ENCODE measurements at regions not wholly inside any gene's neighbourhood (a gene's known extent, or its start where the extent isn't known, plus 50 kb on each side); places are given as distances from the start of the nearest gene placed in this dataset.

DNA sequence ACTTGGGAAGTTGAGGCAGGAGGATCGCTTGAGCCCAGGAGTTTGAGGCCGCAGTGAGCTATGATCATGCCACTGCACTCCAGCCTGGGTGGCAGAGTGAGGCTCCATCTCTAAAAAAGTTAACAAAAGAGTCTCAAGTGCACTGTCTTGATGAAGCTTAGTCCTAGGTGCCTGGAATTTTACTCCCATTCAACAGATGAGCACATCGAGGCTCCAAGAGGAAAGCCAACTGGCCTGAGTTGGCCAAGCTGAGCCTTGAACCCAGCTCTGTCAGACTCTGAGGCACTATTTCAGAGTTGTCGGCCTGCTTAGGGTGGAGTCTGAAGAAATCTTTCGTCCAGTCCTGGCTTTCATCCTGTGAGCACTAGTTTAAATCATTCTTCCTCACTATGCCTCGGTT is 98.1 kb upstream of the MAP1LC3B2 start:
- DNase-seq, result no peak

DNA sequence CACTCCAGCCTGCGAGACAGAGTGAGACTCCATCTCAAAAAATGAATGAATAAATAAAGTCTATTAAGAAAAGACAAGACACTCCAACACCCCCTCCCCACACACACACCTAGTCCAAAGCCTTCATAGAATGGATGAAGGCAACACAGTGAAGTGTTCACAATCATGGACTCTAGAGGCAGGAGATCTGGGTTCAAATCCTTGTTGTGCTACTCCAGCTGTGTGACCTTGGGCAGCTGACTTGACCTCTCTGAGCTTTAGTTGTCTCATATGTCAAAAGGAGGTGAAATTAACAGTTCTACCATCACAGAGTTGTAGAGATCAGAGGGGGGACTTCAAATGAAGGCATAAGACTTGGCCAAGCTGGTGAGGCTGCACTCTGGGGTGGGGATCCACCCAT is 95.8 kb upstream of the MAP1LC3B2 start:
- DNase-seq, result no peak

DNA sequence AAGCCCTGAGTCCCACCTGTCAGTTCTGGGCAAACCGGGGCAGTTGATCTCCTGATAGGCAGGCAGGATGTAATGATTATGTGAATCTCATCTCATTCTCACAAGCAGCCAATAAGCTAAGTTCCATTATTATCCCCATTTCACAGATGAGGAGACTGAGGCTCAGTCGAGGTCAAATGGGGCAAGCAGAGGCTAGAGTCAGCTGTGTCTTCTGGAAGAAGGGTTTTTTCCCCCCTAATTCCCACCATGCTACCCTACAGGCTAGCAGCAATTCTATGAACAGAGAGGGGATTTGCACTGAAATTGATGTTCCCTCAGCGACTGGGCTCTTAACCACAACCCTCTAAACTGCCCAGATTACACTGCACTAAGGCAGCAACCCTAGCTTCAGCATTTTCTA is 93.8 kb upstream of the MAP1LC3B2 start:
- DNase-seq, result no peak

DNA sequence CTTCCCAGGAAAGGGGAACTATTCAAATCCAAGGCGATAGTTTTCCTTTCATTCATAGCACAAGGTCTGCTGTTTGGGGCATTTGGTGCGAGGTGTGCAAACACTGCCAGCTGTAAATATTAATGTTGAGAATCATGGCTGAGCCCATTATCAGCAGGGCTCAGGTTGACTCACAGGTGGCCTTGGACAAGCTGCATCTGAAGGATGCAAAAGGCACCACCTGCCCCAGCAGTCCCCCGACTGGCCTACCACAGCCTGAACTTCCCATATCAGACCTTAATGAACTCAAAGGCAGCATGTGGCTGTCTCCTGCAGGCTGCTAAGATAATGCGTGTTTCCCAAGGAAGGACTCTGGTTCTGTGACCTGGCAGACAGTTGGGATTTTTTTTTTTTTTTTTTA is 93.3 kb upstream of the MAP1LC3B2 start:
- DNase-seq, result no peak

DNA sequence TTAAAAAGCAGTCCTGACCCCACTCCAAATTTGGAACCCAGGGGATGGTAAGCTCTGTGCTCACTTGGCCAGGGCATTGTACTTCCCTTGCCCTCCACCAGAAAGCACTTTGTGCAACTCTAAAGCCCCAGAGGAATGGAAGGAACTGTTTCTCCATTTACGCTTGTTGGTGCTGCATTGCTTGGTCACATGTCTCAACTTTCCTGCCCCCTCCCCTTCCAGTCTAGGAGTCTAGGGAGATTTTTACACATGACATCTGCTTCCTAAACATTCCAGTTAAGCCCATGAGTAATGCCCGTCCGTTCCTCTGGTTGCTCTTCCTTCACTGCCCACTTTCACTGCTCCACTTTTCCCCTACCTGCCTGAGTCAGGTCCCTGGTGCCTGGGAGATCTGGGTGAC is 92.6 kb upstream of the MAP1LC3B2 start:
- DNase-seq, result no peak

DNA sequence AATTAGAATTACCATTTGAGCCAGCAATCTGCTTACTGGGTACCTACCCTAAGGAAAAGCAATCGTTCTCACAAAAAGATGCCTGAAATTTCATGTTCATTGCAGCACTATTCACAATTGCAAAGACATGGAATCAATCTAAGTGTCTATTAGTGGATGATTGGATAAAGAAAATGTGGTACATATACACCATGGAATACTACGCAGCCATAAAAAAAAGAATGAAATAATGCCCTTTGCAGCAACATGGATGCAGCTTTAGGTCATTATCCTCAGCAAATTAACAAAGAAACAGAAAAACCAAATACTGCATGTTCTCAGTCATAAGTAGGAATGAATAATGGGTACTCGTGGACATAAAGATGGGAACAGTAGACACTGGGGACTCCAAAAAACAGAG is 89.8 kb upstream of the MAP1LC3B2 start:
- no peak for DNase-seq

DNA sequence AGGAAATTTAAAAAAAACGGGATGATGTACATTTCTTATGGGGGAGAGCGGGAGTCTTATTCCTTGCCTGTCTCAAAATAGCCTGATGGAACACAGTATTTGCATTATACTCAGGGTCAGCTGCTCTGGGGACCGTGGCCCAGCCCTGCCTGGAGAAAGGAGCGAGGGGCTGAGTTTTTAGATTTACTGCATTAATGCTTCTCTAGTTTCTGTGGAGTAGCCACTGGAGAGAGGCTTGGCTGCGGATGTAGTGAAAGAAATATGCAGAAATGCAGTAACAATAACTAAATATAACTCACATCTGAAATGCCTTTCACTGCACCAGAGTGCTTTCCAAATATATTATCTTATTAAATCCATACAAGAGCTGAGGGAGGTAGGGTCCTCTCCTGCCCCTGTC is 87.6 kb upstream of the MAP1LC3B2 start:
- no peak for DNase-seq

DNA sequence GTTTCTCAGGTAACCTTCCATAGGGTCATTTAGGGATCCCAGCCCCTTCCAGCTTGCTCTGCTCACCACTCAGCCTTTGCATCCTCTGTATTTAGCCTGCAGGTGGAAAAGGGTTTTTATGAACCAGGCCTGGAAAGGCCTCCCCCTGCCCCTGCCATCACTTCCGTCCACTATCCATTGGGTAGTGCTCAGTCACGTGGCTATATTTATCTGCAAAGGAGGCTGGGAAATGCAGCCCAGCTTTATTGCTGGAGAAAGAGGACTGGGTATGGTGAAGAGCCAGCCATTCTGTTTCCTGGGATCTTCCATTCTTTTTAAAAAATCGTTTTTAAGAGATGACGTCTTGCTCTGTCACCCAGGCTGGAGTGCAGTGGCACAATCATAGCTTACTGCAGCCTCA is 87.0 kb upstream of the MAP1LC3B2 start:
- no peak for DNase-seq

DNA sequence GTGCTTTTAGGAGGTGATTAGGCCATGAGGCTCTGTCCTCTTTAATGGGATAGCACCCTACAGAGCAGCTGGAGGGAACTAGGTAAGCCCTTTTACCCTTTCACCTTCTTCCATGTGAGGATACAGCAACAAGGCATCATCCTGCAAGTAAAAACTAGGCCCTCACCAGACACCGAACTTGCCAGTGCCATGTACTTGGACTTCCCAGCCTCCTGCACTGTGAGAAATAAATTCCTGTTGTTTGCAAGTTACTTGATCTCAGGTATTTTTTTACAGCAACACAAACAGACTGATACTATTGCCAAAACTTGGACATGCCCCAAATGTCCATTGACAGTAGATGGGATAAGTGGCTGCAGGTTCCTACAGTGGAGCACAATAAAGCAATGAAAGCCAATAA is 85.8 kb upstream of the MAP1LC3B2 start:
- DNase-seq, result no peak

DNA sequence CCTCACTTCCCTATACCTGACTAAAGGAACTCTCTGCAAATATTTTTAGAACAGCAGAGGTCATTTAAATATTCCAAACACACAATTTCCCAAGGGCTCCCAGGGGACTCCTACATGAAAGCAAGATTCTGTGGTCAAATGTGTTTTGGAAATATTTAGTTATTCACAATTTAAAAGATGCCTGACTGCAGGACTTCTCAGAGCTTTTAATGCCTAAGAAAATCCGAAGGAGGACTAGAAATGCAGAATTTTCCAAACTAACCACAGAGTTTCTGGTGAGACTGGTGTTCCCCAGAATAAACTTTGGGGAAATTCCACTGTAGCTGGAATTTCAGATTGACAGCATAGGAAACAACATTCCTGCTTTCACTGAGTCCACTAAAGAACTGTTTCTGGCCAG is 84.8 kb upstream of the MAP1LC3B2 start:
- no peak for DNase-seq

DNA sequence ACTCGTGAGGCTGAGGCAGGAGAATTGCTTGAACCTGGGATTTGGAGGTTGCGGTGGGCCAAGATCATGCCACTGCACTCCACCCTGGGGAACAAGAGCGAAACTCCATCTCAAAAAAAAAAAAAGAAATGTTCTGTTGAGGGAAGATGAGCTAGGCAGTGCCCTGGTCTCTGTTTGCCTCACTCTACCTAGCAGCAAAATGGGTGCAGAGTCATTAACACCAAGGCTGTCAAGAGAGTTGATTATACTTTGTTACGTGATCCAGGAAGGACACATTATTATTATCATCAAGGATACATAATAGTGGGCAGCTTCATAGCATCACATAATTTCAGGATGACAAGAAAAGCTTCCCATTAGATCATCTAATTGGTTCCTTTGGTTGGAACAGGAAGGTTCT is 84.3 kb upstream of the MAP1LC3B2 start:
- DNase-seq, result no peak

DNA sequence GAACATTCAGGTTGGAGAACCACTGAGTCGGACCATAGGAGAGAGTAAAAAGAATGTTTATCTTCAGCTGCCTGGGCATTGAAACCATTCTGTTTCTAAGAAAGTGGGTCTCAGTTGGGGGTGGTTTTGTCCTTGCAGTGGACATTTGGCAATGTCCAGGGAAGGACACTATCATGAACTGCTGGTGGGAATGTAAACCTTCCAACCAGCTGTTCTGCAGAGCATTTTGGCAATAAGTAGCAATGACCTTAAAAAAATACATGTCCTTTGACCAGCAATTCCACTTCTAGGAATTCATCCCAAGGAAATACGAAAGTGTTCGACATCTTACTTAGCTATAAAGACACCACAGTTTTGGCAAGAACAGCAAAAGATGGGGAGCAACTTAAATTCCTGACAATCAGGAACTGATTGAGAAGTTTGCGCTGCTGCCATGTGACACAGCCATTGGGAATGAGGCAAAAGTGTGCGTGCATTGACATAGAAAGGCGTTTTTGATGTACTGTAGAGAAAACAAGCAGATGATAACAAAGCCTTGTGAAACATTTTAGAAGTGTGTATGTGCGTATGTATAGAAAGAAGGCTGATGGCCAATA is 82.9 kb upstream of the MAP1LC3B2 start:
- DNase-seq, result no peak

DNA sequence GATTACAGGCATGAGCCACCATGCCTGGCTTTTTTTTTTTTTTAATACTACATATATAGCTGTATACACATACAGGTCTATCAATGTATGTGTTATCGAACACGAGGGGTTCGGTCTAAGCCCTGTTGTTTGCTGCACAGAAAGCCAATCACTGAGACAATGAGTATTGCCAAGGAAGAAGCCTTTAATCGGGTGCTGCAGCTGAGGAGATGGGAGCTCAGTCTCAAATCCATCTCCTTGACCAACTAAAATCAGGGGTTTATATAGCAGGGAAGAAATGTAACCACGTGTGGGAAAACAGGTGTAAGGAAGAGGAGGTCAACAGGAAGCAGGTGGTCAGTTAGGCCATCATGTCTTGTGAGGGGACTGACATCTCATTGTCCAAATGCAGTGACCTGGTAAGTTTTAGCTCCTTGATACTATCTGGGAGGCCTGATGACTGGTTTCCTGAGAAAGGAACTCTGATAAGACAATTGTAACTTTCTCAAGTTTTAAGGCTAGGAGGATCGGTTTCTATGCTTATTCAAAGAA is 80.9 kb upstream of the MAP1LC3B2 start:
- DNase-seq, result no peak

DNA sequence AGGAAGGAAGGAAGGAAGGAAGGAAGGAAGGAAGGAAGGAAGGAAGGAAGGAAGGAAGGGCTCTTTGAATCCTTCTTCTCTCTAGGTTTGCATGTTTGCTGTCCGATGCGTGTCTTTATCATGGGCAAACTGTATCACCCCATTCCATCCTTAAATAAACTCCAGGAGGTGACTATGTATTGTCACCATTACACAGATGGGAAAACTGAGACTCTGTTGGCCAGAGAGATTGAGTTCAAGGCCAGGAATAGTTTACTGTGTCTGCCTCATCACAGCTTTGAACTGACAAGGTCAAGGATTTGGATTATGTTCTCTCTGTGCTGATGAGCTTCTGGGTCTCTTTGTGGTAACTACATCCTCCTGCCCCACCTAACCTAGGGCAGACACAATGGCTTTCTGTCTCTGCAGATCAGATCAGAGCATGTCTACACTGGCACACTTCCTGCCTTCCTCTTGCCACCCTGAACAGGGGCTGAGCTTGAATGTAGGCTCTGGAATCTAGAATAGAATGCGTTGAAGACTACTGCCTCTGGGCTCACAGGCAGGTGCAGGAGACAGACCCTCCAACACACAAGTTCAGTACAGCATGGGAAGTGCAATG is 78.9 kb upstream of the MAP1LC3B2 start:
- DNase-seq, result no peak

DNA sequence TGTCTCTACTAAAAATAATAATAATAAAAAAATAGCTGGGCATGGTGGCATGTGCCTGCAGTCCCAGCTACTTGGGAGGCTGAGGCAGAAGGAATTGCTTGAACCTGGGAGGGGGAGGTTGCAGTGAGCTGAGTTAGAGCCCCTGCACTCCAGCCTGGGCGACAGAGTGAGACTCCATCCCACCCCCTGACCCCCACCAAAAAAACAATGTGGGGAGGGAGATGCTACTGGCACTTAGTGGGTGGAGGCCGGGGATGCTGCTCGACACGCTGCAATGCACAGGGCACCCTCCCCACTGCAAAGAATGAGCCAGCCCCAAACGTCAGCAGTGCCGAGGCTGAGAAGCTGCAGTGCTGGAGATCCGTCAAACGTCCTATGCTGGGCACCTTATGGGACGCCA is 77.5 kb upstream of the MAP1LC3B2 start:
- no peak for DNase-seq

DNA sequence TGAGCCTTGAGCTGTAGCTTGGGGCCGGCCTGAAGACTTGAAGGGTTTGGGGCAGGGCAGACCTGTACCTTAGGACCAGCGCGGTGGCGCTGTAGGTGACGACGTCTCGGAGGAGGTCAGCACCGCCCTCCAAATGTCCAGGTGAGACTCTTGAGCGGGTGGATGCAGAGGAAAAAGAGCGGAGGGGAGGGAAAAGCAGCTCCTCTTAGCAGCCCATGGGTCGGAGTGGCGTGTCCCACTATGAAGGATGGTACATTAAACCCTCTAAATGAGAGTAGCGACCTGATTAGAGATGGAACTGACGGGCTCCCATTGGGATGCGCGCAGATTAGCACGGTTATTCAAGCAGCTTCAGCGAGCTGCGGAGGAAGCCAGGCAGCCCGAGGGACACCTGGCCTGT is 77.0 kb upstream of the MAP1LC3B2 start:
- no peak for DNase-seq

DNA sequence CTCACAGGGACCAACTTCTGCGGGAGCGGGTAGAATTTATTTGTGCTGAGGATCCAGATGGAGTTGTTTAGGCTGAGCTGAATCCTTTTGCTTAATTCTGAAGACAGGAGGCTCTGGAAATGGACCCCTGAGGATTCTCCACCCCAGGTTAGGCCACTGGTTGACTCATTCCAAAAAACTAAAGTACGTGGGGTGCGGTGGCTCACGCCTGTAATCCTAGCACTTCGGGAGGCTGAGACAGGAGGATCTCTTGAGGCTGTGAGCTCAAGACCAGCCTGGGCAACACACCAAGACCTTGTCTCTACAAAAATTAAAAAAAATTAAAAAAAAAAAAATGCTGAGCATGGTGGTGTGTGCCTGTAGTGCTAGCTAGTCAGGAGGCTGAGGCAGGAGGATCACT is 76.3 kb upstream of the MAP1LC3B2 start:
- DNase-seq, result no peak

DNA sequence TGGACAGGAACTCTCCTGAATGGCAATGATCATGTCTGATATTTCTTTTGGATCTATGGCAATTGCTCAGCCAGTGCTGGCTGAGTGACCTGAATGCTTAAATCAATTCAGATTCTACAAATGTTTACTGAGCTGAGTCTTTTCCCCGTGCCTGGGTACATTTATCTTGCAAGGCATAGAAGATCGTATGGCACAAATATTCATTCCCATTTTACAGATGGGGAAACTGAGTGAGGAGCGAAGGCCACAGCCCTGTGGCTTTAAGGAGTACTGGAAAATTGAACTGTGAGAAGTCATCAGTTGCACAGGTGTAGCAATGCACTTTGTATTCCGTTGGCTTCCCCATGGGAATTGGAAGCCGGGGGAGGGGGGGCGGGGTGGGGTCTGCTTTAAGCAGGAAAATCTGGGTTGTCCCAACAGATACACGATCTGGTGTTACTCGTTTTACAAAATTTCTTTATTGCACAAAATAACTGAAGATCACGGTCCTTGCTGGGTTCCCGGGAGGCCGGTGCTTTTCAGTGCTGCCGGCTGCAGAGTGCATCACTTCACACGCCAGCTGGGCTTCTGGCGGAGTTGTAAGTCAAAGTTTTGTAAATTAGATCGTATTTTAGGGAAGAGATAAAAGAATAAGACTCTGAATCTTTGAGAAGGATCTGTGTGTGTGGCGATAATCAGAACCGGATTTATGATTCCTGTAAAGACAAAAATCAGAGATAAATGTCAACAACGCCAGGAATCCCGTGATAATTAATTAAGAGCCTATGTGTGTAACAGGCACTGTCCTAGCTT is 75.0 kb upstream of the MAP1LC3B2 start:
- DNase-seq, result no peak

DNA sequence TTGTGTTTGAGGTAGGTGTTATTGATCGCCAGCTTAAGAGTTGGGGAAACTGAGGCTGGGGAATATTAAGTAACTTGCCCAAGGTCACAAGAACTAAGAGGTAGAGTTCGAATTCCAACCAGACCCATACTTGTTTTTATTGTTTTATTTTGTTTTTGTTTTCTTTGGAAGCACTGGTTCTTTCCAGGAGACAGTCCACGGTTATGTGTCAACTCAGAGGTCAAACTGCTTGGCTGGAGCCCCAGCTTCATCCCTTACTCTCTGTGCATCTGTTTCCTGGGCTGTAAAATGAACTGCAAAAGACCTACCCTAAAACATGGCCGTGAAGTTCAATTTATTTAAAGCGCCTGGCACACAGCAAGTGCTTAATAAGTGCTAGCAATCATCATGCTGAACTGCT is 74.4 kb upstream of the MAP1LC3B2 start:
- no peak for DNase-seq

DNA sequence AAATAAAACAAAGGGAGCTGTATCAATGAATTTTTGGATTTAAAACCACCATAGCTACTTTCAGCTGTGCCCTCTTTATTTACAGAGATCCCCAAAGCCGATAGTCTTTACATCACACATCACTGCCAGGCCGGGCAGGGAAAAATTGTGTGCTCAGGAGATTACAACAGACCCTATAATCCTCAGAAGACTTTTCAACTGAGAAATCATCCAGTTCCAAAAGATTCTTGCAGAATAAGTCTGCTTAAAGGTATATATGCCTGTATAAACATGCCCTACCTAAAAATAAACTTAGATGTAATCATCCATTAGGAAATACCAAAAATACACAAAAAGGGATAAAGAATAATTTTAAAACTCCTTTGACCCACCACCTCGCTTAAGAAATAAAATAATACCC is 70.1 kb upstream of the MAP1LC3B2 start:
- no peak for DNase-seq

DNA sequence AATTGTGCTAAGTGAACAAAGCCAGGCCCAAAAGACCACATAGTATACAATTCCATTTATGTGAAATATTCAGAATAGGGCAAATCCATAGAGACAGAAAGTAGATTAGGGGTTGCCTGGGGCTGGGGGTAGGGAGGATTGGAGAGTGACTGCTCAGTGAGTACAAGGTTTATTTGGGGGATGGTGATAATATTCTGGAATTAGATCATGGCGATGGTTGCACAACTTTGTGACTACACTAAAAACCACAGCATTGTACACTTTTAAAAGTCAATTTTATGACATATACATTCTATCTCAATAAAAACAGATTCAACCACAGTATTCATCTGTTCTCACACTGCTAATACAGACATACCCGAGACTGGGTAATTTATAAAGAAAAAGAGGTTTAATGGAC is 68.7 kb upstream of the MAP1LC3B2 start:
- DNase-seq, result no peak

DNA sequence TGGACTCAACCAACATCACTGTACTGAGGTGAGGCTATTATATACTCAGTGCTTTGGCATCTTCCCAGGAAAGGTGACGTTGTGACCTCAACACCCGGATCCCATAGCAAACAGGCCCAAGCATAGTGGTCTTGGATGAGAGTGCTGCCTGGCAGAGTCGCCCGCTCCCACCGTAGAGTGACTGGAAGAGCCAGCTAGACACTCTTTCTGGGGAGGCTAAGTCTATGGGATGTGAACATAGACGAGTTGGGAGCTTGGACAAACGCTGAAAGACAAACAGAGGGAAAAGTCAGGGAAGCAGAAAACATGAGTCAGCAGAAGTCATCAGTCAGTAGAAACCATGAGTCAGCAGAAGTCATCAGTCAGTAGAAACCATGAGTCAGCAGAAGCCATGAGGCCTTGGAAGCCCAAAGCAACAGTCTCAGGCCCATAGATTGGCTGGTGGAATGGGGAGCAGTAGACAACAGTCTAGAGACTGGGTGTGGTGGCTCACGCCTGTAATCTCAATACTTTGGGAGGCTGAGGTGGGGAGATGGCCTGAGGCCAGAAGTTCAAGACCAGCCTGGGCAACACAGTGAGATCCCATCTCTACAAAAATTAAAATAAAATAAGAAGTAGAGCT is 66.4 kb upstream of the MAP1LC3B2 start:
- no peak for DNase-seq

DNA sequence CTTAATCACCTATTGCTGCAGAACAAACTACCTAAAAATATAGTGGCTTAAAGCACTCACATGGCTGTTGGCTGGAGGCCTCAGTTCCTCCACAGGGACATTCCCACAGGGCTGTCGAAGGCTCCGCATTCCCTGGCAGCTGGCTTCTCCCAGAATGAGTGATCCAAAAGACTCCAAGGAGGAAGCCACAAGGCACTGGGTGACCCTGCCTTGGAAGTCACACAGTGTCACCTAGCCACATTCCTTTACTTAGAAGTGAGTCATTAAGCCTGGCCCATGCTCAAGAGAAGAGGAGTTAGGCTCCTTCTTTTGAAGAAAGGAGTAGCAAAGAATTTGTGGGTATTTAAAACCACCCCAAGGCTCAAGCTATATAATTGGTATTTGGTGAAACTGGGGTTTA is 63.9 kb upstream of the MAP1LC3B2 start:
- DNase-seq, result no peak

DNA sequence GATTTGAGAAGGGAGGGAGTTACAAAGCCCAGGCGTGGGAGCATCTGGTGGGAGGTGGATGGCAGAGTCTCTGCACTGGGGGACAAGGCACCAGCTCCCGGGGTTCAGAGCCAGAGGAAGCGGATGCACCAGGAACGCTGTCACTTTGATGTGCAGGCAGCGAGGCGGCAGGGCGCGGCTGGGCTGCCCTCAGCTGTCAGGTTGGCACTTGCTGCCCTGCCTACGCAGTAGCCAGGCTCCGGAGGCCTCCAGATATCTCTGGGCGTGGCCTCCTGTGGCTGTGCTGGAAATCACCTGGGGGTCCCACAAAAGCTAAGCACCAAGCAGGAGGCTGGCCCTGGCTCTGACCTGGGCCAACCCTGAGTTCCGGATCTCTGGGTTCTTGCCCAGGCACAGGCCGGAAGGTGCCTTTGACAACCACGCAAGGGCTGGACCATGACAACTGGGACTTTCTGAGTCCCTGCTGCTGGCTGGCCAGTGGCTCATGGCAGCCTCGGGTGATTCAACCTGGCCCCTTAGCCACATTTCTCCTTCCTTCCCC is 62.1 kb upstream of the MAP1LC3B2 start:
- no peak for DNase-seq

All from NK-92 treated with Interleukin-12 subunit alpha and Interleukin-12 subunit beta, amount 100 ng/mL, for 24 hours (cell line).